Tibial nerve (tissue), 4 donors: ENCODE measurements at regions not wholly inside any gene's neighbourhood (a gene's known extent, or its start where the extent isn't known, plus 50 kb on each side); places are given as distances from the start of the nearest gene placed in this dataset.

Experiments used
- DNase-seq, 2 donors: peaks; one replicate each; pipeline ENCODE4 v3.0.0-alpha.2; 2019; ENCODE audit warnings: low spot score in 2 of 2
- H3K27ac ChIP-seq, 4 donors: fragments of 200-600 bp; sonication (generic) in 3 of 4; one replicate each; pipeline ENCODE4 v1.5.1; 2017 to 2019; ENCODE audit warnings: mild to moderate bottlenecking in 1 of 4
- H3K27me3 ChIP-seq, 2 donors: fragments of 200-600 bp; sonication (generic) in 1 of 2; one replicate each; pipeline versions ENCODE4 v1.5.1 to v1.6.0; 2017 to 2019
- H3K36me3 ChIP-seq, 3 donors: fragments of 200-600 bp; sonication (generic); one replicate each; pipeline ENCODE4 v1.5.1; 2018 to 2019
- H3K4me1 ChIP-seq, 4 donors: fragments of 200-600 bp; sonication (generic) in 3 of 4; one replicate each; pipeline ENCODE4 v1.5.1; 2017 to 2019
- H3K4me3 ChIP-seq, 4 donors: fragments of 200-600 bp; sonication (generic) in 3 of 4; one replicate each; pipeline ENCODE4 v1.5.1; 2017 to 2019; ENCODE audit warnings: mild to moderate bottlenecking in 1 of 4, moderate library complexity in 1 of 4
- H3K9me3 ChIP-seq, 4 donors: fragments of 200-600 bp; sonication (generic) in 3 of 4; one replicate each; pipeline ENCODE4 v1.5.1; 2017 to 2019
- CTCF ChIP-seq, 5 experiments: fragments of 200-600 bp in 3 of 5; fragments of 450-650 bp in 2 of 5; sonication (generic) in 3 of 5; IDR thresholded peaks; one replicate each; pipeline ENCODE4 v1.5.1; 2016 to 2019; ENCODE audit warnings: antibody characterized with exemption in 5 of 5, mild to moderate bottlenecking in 3 of 5, moderate library complexity in 2 of 5
- EP300 ChIP-seq, 2 donors: sonication (generic); formaldehyde crosslinking; IDR thresholded peaks; one replicate each; pipeline ENCODE4 v1.6.1; 2017; ENCODE audit warnings: antibody characterized with exemption in 2 of 2, mild to moderate bottlenecking in 1 of 2
- POLR2A ChIP-seq, 2 donors: fragments of 450-650 bp; IDR thresholded peaks; one replicate each; pipeline ENCODE4 v1.6.1; 2017; ENCODE audit warnings: antibody characterized with exemption in 2 of 2, mild to moderate bottlenecking in 2 of 2, moderate library complexity in 2 of 2
- WGBS, 2 donors: methylation state at CpG; one replicate each; pipeline ENCODE4 v1.1.5; 2018; 5-methylcytosine and 5-hydroxymethylcytosine counted together

GRCh38 chr5:28558196-28558595, 1519.8 kb upstream of the CDH9 start:
- Histone ChIP-seq H3K4me3 (no peak overlapping the region), H3K4me1 (no peaks in the 10 kb centered on the region), H3K36me3 (no peaks in the 10 kb centered on the region), H3K27ac (no peak overlapping the region), H3K27me3 (no peaks in the 10 kb centered on the region), H3K9me3 (peaks cover 0 to 9% (median 4%) of the 10 kb centered on the region in 4 donors)
- DNase-seq: no peak
- no peak for TF ChIP-seq EP300 (IDR thresholded peaks at IDR 0.05)
- no peak for TF ChIP-seq CTCF (IDR thresholded peaks at IDR 0.05)
- TF ChIP-seq POLR2A (IDR thresholded peaks at IDR 0.05): no peak
- 56 to 61% methylated on average over 1 of the region's 1 CpG for WGBS, 2 donors

- DNase-seq: no peak
- Histone ChIP-seq H3K27ac (no peak overlapping the region), H3K4me3 (no peak overlapping the region), H3K9me3 (peaks cover 0 to 15% (median 5%) of the 10 kb centered on the region in 4 donors), H3K4me1 (no peaks in the 10 kb centered on the region), H3K36me3 (no peaks in the 10 kb centered on the region), H3K27me3 (no peaks in the 10 kb centered on the region)
- no peak for TF ChIP-seq CTCF (IDR thresholded peaks at IDR 0.05)
- no peak for TF ChIP-seq POLR2A (IDR thresholded peaks at IDR 0.05)
- no peak for TF ChIP-seq EP300 (IDR thresholded peaks at IDR 0.05)
Observed at GRCh38 chr5:28557114-28557513, 1518.7 kb upstream of the CDH9 start.

- no peaks in the 10 kb centered on the region for H3K27me3 ChIP-seq
- 62 to 63% methylated on average over 2 of the region's 2 CpGs for WGBS, 2 donors
- H3K4me3 ChIP-seq: no peak overlapping the region
- peaks cover 0 to 13% (median 5%) of the 10 kb centered on the region in 4 donors for H3K9me3 ChIP-seq
- DNase-seq: no peak
- no peaks in the 10 kb centered on the region for H3K4me1 ChIP-seq
- no peaks in the 10 kb centered on the region for H3K36me3 ChIP-seq
- H3K27ac ChIP-seq: no peak overlapping the region
- TF ChIP-seq POLR2A (IDR thresholded peaks at IDR 0.05) (no peak), EP300 (IDR thresholded peaks at IDR 0.05) (no peak)
Observed at GRCh38 chr5:28549588-28549987, 1511.2 kb upstream of the CDH9 start.

- no peak for TF ChIP-seq CTCF (IDR thresholded peaks at IDR 0.05)
- TF ChIP-seq POLR2A (IDR thresholded peaks at IDR 0.05): no peak
- no peak for TF ChIP-seq EP300 (IDR thresholded peaks at IDR 0.05)
- 50 to 65% methylated on average over 1 of the region's 1 CpG for WGBS, 2 donors
- Histone ChIP-seq H3K4me1 (no peaks in the 10 kb centered on the region), H3K4me3 (no peak overlapping the region), H3K9me3 (peaks cover 0 to 13% (median 5%) of the 10 kb centered on the region in 4 donors), H3K27me3 (no peaks in the 10 kb centered on the region), H3K36me3 (no peaks in the 10 kb centered on the region), H3K27ac (no peak overlapping the region)
- DNase-seq: no peak
Observed at GRCh38 chr5:28548856-28549255, 1510.5 kb upstream of the CDH9 start.

- H3K4me3 ChIP-seq: no peak overlapping the region
- H3K9me3 ChIP-seq: no peaks in the 10 kb centered on the region
- no peak for DNase-seq
- TF ChIP-seq POLR2A (IDR thresholded peaks at IDR 0.05) (no peak), EP300 (IDR thresholded peaks at IDR 0.05) (no peak), CTCF (IDR thresholded peaks at IDR 0.05) (no peak)
- no peaks in the 10 kb centered on the region for H3K4me1 ChIP-seq
- no peak overlapping the region for H3K27ac ChIP-seq
- no peaks in the 10 kb centered on the region for H3K27me3 ChIP-seq
- H3K36me3 ChIP-seq: no peaks in the 10 kb centered on the region
Observed at GRCh38 chr5:28544501-28544900, 1506.1 kb upstream of the CDH9 start.

GRCh38 chr5:28543473-28544098, 1505.2 kb upstream of the CDH9 start:
- TF ChIP-seq EP300 (IDR thresholded peaks at IDR 0.05) (no peak), CTCF (IDR thresholded peaks at IDR 0.05) (no peak), POLR2A (IDR thresholded peaks at IDR 0.05) (no peak)
- DNase-seq: no peak
- no peaks in the 10 kb centered on the region for H3K4me1 ChIP-seq

More at GRCh38 chr5:28543473-28544098, 1505.2 kb upstream of the CDH9 start:
- no peaks in the 10 kb centered on the region for H3K9me3 ChIP-seq
- H3K27ac ChIP-seq: no peak overlapping the region
- no peaks in the 10 kb centered on the region for H3K27me3 ChIP-seq
- no peak overlapping the region for H3K4me3 ChIP-seq
- no peaks in the 10 kb centered on the region for H3K36me3 ChIP-seq
